ENCODE measurements at regions not wholly inside any gene's neighbourhood (a gene's known extent, or its start where the extent isn't known, plus 50 kb on each side); places are given as distances from the start of the nearest gene placed in this dataset.

GRCh38 chr21:16620786-16621320 is 891.1 kb downstream of the USP25 start:
- H3K27ac Mint-ChIP-seq = no peak overlapping the region
- ATAC-seq (replicated peaks in 1 of 4) (no peak), DNase-seq (no peak)
- no peaks in the 10 kb centered on the region for H3K9me3 ChIP-seq
- ChIA-PET CTCF (no interaction called here), POLR2A (no interaction called here)
- H3K9me3 Mint-ChIP-seq = peaks cover 8 to 22% (median 17%) of the 10 kb centered on the region in 3 donors
- H3K4me1 Mint-ChIP-seq = no peaks in the 10 kb centered on the region
- no CpG with 5 or more reads among the region's 1 CpG for WGBS (ENCODE audit: insufficient coverage)
- H3K36me3 ChIP-seq (ENCODE audit: control insufficient read depth in 2 of 2, extremely low read depth in 1 of 2, insufficient read depth in 1 of 2, low read length in 1 of 2) = no peaks in the 10 kb centered on the region
- H3K4me1 ChIP-seq (ENCODE audit: control insufficient read depth in 1 of 2, extremely low read depth in 1 of 2, insufficient read depth in 2 of 2, low read length in 2 of 2) = no peaks in the 10 kb centered on the region
- no peaks in the 10 kb centered on the region for H3K27me3 Mint-ChIP-seq
- no peak overlapping the region for H3K27ac ChIP-seq (ENCODE audit: low read length)
- no peak overlapping the region for H3K4me3 ChIP-seq (ENCODE audit: control insufficient read depth in 1 of 2, extremely low read depth in 1 of 2, low read length in 1 of 2)
- H3K36me3 Mint-ChIP-seq = no peaks in the 10 kb centered on the region
- no peaks in the 10 kb centered on the region for H3K27me3 ChIP-seq (replicated peaks in 1 of 2; ENCODE audit: control insufficient read depth in 2 of 2, extremely low read depth in 1 of 2, insufficient read depth in 2 of 2, low read length in 1 of 2)
- H3K4me3 Mint-ChIP-seq = no peak overlapping the region

- no peaks in the 10 kb centered on the region for H3K27me3 ChIP-seq (replicated peaks in 1 of 2; ENCODE audit: control insufficient read depth in 2 of 2, extremely low read depth in 1 of 2, insufficient read depth in 2 of 2, low read length in 1 of 2)
- H3K4me3 Mint-ChIP-seq = no peak overlapping the region
- ATAC-seq (replicated peaks in 1 of 4) = no peak
- H3K36me3 Mint-ChIP-seq = no peaks in the 10 kb centered on the region
- ChIA-PET CTCF (no interaction called here), POLR2A (no interaction called here)
- peaks cover 2 to 6% (median 4%) of the 10 kb centered on the region in 3 donors for H3K9me3 Mint-ChIP-seq
- H3K4me1 Mint-ChIP-seq = no peaks in the 10 kb centered on the region
- H3K4me1 ChIP-seq (ENCODE audit: control insufficient read depth in 1 of 2, extremely low read depth in 1 of 2, insufficient read depth in 2 of 2, low read length in 2 of 2) = no peaks in the 10 kb centered on the region
- H3K36me3 ChIP-seq (ENCODE audit: control insufficient read depth in 2 of 2, extremely low read depth in 1 of 2, insufficient read depth in 1 of 2, low read length in 1 of 2) = no peaks in the 10 kb centered on the region
- H3K4me3 ChIP-seq (ENCODE audit: control insufficient read depth in 1 of 2, extremely low read depth in 1 of 2, low read length in 1 of 2) = no peak overlapping the region
- no peaks in the 10 kb centered on the region for H3K9me3 ChIP-seq
- no CpG with 5 or more reads among the region's 5 CpGs for WGBS (ENCODE audit: insufficient coverage)
- no peaks in the 10 kb centered on the region for H3K27me3 Mint-ChIP-seq
- no peak for DNase-seq
- no peak overlapping the region for H3K27ac Mint-ChIP-seq
- no peak overlapping the region for H3K27ac ChIP-seq (ENCODE audit: low read length)
Measured at GRCh38 chr21:16624479-16625118, 888.2 kb upstream of the CXADR start.

- no peaks in the 10 kb centered on the region for H3K4me1 Mint-ChIP-seq
- H3K27ac ChIP-seq (ENCODE audit: low read length) = no peak overlapping the region
- no peaks in the 10 kb centered on the region for H3K36me3 ChIP-seq (ENCODE audit: control insufficient read depth in 2 of 2, extremely low read depth in 1 of 2, insufficient read depth in 1 of 2, low read length in 1 of 2)
- no peak overlapping the region for H3K4me3 ChIP-seq (ENCODE audit: control insufficient read depth in 1 of 2, extremely low read depth in 1 of 2, low read length in 1 of 2)
- no peaks in the 10 kb centered on the region for H3K27me3 Mint-ChIP-seq
- WGBS (ENCODE audit: insufficient coverage) = no CpG with 5 or more reads among the region's 1 CpG
- H3K4me1 ChIP-seq (ENCODE audit: control insufficient read depth in 1 of 2, extremely low read depth in 1 of 2, insufficient read depth in 2 of 2, low read length in 2 of 2) = no peaks in the 10 kb centered on the region
- no peak overlapping the region for H3K27ac Mint-ChIP-seq
- no peak for DNase-seq
- no peaks in the 10 kb centered on the region for H3K36me3 Mint-ChIP-seq
- no peak for ATAC-seq (replicated peaks in 1 of 4)
- peaks cover 0 to 5% (median 4%) of the 10 kb centered on the region in 3 donors for H3K9me3 Mint-ChIP-seq
- no peaks in the 10 kb centered on the region for H3K9me3 ChIP-seq
- ChIA-PET CTCF (no interaction called here), POLR2A (no interaction called here)
- no peak overlapping the region for H3K4me3 Mint-ChIP-seq
- H3K27me3 ChIP-seq (replicated peaks in 1 of 2; ENCODE audit: control insufficient read depth in 2 of 2, extremely low read depth in 1 of 2, insufficient read depth in 2 of 2, low read length in 1 of 2) = no peaks in the 10 kb centered on the region
Measured at GRCh38 chr21:16625491-16625890, 887.4 kb upstream of the CXADR start.

- Histone ChIP-seq H3K4me3 (ENCODE audit: control insufficient read depth in 1 of 2, extremely low read depth in 1 of 2, low read length in 1 of 2) (no peak overlapping the region), H3K27ac (ENCODE audit: low read length) (no peak overlapping the region), H3K4me1 (ENCODE audit: control insufficient read depth in 1 of 2, extremely low read depth in 1 of 2, insufficient read depth in 2 of 2, low read length in 2 of 2) (no peaks in the 10 kb centered on the region), H3K36me3 (ENCODE audit: control insufficient read depth in 2 of 2, extremely low read depth in 1 of 2, insufficient read depth in 1 of 2, low read length in 1 of 2) (no peaks in the 10 kb centered on the region), H3K27me3 (replicated peaks in 1 of 2; ENCODE audit: control insufficient read depth in 2 of 2, extremely low read depth in 1 of 2, insufficient read depth in 2 of 2, low read length in 1 of 2) (no peaks in the 10 kb centered on the region), H3K9me3 (no peaks in the 10 kb centered on the region)
- no peaks in the 10 kb centered on the region for H3K36me3 Mint-ChIP-seq
- H3K27ac Mint-ChIP-seq = no peak overlapping the region
- H3K4me1 Mint-ChIP-seq = no peaks in the 10 kb centered on the region
- ChIA-PET CTCF (interaction anchor here in 1 of 2 donors (0.7 kb wide), 1 partner anchor 10 kb away, joined by 6 read pairs; no protein-coding TSS in a partner anchor), POLR2A (interaction anchor here in 1 of 2 donors (0.7 kb wide), 1 partner anchor 1060 kb away, joined by 4 read pairs; no protein-coding TSS in a partner anchor)
- H3K27me3 Mint-ChIP-seq = no peaks in the 10 kb centered on the region
- H3K9me3 Mint-ChIP-seq = peaks cover 0 to 4% (median 3%) of the 10 kb centered on the region in 3 donors
- WGBS (ENCODE audit: insufficient coverage) = no CpG with 5 or more reads among the region's 4 CpGs
- DNase-seq = no peak
- no peak for ATAC-seq (replicated peaks in 1 of 4)
- no peak overlapping the region for H3K4me3 Mint-ChIP-seq
Measured at GRCh38 chr21:16633831-16634459, 878.9 kb upstream of the CXADR start.

GRCh38 chr21:16634515-16634914 is 878.3 kb upstream of the CXADR start:
- WGBS (ENCODE audit: insufficient coverage) = no CpG with 5 or more reads among the region's 4 CpGs
- CTCF ChIA-PET = no interaction called here
- no peak overlapping the region for H3K27ac Mint-ChIP-seq
- ATAC-seq (replicated peaks in 1 of 4) = no peak
- no peak for DNase-seq
- Histone ChIP-seq H3K36me3 (ENCODE audit: control insufficient read depth in 2 of 2, extremely low read depth in 1 of 2, insufficient read depth in 1 of 2, low read length in 1 of 2) (no peaks in the 10 kb centered on the region), H3K27ac (ENCODE audit: low read length) (no peak overlapping the region), H3K9me3 (no peaks in the 10 kb centered on the region), H3K4me3 (ENCODE audit: control insufficient read depth in 1 of 2, extremely low read depth in 1 of 2, low read length in 1 of 2) (no peak overlapping the region), H3K27me3 (replicated peaks in 1 of 2; ENCODE audit: control insufficient read depth in 2 of 2, extremely low read depth in 1 of 2, insufficient read depth in 2 of 2, low read length in 1 of 2) (no peaks in the 10 kb centered on the region), H3K4me1 (ENCODE audit: control insufficient read depth in 1 of 2, extremely low read depth in 1 of 2, insufficient read depth in 2 of 2, low read length in 2 of 2) (no peaks in the 10 kb centered on the region)
- H3K4me1 Mint-ChIP-seq = no peaks in the 10 kb centered on the region
- peaks cover 0 to 4% (median 3%) of the 10 kb centered on the region in 3 donors for H3K9me3 Mint-ChIP-seq
- no peaks in the 10 kb centered on the region for H3K27me3 Mint-ChIP-seq
- H3K4me3 Mint-ChIP-seq = no peak overlapping the region
- H3K36me3 Mint-ChIP-seq = no peaks in the 10 kb centered on the region
- POLR2A ChIA-PET = interaction anchor here in 1 of 2 donors (0.7 kb wide), 1 partner anchor 1061 kb away, joined by 4 read pairs; no protein-coding TSS in a partner anchor

- H3K27me3 Mint-ChIP-seq = no peaks in the 10 kb centered on the region
- no peak for DNase-seq
- H3K36me3 Mint-ChIP-seq = no peaks in the 10 kb centered on the region
- peaks cover 3 to 5% (median 4%) of the 10 kb centered on the region in 3 donors for H3K9me3 Mint-ChIP-seq
- Histone ChIP-seq H3K9me3 (no peaks in the 10 kb centered on the region), H3K4me3 (ENCODE audit: control insufficient read depth in 1 of 2, extremely low read depth in 1 of 2, low read length in 1 of 2) (no peak overlapping the region), H3K36me3 (ENCODE audit: control insufficient read depth in 2 of 2, extremely low read depth in 1 of 2, insufficient read depth in 1 of 2, low read length in 1 of 2) (no peaks in the 10 kb centered on the region), H3K27ac (ENCODE audit: low read length) (no peak overlapping the region), H3K27me3 (replicated peaks in 1 of 2; ENCODE audit: control insufficient read depth in 2 of 2, extremely low read depth in 1 of 2, insufficient read depth in 2 of 2, low read length in 1 of 2) (no peaks in the 10 kb centered on the region), H3K4me1 (ENCODE audit: control insufficient read depth in 1 of 2, extremely low read depth in 1 of 2, insufficient read depth in 2 of 2, low read length in 2 of 2) (no peaks in the 10 kb centered on the region)
- H3K27ac Mint-ChIP-seq = no peak overlapping the region
- no peak overlapping the region for H3K4me3 Mint-ChIP-seq
- ChIA-PET CTCF (no interaction called here), POLR2A (no interaction called here)
- WGBS (ENCODE audit: insufficient coverage) = 96% methylated on average over 3 of the region's 3 CpGs
- ATAC-seq (replicated peaks in 1 of 4) = no peak
- H3K4me1 Mint-ChIP-seq = no peaks in the 10 kb centered on the region
Measured at GRCh38 chr21:16640297-16641027, 872.4 kb upstream of the CXADR start.

Data from T-cell (primary cell).